ENCODE measurements at regions not wholly inside any gene's neighbourhood (a gene's known extent, or its start where the extent isn't known, plus 50 kb on each side); places are given as distances from the start of the nearest gene placed in this dataset.
"Not testable (repeated sequence)": the region's sequence is repeated elsewhere in the genome, so short reads cannot be mapped to it uniquely, and the experiment has no call there.

DNA sequence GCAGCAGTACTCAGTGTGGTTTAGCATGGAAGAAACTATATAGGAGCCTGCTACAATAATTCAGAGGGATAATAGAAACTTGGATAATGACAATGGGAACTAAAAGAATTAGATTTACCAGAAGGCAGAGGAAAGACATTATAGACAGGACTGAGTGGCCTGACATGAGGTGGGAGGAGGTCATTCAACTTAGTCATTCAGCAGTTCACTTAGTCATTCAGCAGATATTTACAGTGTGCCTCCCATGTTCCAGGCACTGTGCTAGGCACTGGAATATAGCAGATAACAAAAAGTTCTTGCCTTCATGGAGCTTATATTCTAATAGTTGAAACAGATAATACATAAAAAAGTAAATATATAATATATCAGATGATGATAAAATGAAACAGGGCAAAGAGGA lies 110.9 kb upstream of the IKBKE start:
- TF ChIP-seq, protein P1, sequence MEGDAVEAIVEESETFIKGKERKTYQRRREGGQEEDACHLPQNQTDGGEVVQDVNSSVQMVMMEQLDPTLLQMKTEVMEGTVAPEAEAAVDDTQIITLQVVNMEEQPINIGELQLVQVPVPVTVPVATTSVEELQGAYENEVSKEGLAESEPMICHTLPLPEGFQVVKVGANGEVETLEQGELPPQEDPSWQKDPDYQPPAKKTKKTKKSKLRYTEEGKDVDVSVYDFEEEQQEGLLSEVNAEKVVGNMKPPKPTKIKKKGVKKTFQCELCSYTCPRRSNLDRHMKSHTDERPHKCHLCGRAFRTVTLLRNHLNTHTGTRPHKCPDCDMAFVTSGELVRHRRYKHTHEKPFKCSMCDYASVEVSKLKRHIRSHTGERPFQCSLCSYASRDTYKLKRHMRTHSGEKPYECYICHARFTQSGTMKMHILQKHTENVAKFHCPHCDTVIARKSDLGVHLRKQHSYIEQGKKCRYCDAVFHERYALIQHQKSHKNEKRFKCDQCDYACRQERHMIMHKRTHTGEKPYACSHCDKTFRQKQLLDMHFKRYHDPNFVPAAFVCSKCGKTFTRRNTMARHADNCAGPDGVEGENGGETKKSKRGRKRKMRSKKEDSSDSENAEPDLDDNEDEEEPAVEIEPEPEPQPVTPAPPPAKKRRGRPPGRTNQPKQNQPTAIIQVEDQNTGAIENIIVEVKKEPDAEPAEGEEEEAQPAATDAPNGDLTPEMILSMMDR (conservative IDR thresholded peaks at IDR 0.05; ENCODE audit: low read depth in 2 of 2): not testable (repeated sequence)
- not testable (repeated sequence) for TF ChIP-seq POLR2AphosphoS5 (IDR thresholded peaks at IDR 0.05; ENCODE audit: low read depth); EZH2 (IDR thresholded peaks at IDR 0.05; ENCODE audit: low read depth, unreplicated experiment); EZH2phosphoT487 (IDR thresholded peaks at IDR 0.05; ENCODE audit: unreplicated experiment); ZNF331 (CRISPR knock-in tag; IDR thresholded peaks at IDR 0.05; ENCODE audit: low read depth); CREB1 (CRISPR knock-in tag; IDR thresholded peaks at IDR 0.05; ENCODE audit: low read depth)
- TF ChIP-seq, protein P2, sequence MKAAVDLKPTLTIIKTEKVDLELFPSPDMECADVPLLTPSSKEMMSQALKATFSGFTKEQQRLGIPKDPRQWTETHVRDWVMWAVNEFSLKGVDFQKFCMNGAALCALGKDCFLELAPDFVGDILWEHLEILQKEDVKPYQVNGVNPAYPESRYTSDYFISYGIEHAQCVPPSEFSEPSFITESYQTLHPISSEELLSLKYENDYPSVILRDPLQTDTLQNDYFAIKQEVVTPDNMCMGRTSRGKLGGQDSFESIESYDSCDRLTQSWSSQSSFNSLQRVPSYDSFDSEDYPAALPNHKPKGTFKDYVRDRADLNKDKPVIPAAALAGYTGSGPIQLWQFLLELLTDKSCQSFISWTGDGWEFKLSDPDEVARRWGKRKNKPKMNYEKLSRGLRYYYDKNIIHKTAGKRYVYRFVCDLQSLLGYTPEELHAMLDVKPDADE (IDR thresholded peaks at IDR 0.05): not testable (repeated sequence)
- TF ChIP-seq, protein P3, sequence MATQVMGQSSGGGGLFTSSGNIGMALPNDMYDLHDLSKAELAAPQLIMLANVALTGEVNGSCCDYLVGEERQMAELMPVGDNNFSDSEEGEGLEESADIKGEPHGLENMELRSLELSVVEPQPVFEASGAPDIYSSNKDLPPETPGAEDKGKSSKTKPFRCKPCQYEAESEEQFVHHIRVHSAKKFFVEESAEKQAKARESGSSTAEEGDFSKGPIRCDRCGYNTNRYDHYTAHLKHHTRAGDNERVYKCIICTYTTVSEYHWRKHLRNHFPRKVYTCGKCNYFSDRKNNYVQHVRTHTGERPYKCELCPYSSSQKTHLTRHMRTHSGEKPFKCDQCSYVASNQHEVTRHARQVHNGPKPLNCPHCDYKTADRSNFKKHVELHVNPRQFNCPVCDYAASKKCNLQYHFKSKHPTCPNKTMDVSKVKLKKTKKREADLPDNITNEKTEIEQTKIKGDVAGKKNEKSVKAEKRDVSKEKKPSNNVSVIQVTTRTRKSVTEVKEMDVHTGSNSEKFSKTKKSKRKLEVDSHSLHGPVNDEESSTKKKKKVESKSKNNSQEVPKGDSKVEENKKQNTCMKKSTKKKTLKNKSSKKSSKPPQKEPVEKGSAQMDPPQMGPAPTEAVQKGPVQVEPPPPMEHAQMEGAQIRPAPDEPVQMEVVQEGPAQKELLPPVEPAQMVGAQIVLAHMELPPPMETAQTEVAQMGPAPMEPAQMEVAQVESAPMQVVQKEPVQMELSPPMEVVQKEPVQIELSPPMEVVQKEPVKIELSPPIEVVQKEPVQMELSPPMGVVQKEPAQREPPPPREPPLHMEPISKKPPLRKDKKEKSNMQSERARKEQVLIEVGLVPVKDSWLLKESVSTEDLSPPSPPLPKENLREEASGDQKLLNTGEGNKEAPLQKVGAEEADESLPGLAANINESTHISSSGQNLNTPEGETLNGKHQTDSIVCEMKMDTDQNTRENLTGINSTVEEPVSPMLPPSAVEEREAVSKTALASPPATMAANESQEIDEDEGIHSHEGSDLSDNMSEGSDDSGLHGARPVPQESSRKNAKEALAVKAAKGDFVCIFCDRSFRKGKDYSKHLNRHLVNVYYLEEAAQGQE (IDR thresholded peaks at IDR 0.05; ENCODE audit: unreplicated experiment): not testable (repeated sequence)
- TF ChIP-seq, protein P4, sequence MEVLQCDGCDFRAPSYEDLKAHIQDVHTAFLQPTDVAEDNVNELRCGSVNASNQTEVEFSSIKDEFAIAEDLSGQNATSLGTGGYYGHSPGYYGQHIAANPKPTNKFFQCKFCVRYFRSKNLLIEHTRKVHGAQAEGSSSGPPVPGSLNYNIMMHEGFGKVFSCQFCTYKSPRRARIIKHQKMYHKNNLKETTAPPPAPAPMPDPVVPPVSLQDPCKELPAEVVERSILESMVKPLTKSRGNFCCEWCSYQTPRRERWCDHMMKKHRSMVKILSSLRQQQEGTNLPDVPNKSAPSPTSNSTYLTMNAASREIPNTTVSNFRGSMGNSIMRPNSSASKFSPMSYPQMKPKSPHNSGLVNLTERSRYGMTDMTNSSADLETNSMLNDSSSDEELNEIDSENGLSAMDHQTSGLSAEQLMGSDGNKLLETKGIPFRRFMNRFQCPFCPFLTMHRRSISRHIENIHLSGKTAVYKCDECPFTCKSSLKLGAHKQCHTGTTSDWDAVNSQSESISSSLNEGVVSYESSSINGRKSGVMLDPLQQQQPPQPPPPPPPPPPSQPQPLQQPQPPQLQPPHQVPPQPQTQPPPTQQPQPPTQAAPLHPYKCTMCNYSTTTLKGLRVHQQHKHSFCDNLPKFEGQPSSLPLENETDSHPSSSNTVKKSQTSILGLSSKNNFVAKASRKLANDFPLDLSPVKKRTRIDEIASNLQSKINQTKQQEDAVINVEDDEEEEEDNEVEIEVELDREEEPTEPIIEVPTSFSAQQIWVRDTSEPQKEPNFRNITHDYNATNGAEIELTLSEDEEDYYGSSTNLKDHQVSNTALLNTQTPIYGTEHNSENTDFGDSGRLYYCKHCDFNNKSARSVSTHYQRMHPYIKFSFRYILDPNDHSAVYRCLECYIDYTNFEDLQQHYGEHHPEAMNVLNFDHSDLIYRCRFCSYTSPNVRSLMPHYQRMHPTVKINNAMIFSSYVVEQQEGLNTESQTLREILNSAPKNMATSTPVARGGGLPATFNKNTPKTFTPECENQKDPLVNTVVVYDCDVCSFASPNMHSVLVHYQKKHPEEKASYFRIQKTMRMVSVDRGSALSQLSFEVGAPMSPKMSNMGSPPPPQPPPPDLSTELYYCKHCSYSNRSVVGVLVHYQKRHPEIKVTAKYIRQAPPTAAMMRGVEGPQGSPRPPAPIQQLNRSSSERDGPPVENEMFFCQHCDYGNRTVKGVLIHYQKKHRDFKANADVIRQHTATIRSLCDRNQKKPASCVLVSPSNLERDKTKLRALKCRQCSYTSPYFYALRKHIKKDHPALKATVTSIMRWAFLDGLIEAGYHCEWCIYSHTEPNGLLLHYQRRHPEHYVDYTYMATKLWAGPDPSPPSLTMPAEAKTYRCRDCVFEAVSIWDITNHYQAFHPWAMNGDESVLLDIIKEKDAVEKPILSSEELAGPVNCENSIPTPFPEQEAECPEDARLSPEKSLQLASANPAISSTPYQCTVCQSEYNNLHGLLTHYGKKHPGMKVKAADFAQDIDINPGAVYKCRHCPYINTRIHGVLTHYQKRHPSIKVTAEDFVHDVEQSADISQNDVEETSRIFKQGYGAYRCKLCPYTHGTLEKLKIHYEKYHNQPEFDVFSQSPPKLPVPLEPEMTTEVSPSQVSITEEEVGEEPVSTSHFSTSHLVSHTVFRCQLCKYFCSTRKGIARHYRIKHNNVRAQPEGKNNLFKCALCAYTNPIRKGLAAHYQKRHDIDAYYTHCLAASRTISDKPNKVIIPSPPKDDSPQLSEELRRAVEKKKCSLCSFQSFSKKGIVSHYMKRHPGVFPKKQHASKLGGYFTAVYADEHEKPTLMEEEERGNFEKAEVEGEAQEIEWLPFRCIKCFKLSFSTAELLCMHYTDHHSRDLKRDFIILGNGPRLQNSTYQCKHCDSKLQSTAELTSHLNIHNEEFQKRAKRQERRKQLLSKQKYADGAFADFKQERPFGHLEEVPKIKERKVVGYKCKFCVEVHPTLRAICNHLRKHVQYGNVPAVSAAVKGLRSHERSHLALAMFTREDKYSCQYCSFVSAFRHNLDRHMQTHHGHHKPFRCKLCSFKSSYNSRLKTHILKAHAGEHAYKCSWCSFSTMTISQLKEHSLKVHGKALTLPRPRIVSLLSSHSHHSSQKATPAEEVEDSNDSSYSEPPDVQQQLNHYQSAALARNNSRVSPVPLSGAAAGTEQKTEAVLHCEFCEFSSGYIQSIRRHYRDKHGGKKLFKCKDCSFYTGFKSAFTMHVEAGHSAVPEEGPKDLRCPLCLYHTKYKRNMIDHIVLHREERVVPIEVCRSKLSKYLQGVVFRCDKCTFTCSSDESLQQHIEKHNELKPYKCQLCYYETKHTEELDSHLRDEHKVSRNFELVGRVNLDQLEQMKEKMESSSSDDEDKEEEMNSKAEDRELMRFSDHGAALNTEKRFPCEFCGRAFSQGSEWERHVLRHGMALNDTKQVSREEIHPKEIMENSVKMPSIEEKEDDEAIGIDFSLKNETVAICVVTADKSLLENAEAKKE (CRISPR knock-in tag; IDR thresholded peaks at IDR 0.05): not testable (repeated sequence)

Measured in GM23338 (cell line).